Activated CD8-positive, alpha-beta T cell treated with anti-CD3 and anti-CD28 coated beads, Interleukin-2, amount 10 ng/mL, durations not matched to agents 7 days and 5 days (primary cell): ENCODE measurements at regions not wholly inside any gene's neighbourhood (a gene's known extent, or its start where the extent isn't known, plus 50 kb on each side); places are given as distances from the start of the nearest gene placed in this dataset.

Source experiments
- ATAC-seq: fragments of 150-1000 bp; cut with Tn5 transposase; one replicate; pipeline ENCODE4 v1.10.0; 2021; ENCODE audit warnings: moderate library complexity
- CTCF ChIA-PET: fragments of 350-600 bp; sonication (Branson Sonifier 250); formaldehyde crosslinking; loops from one replicate; lab custom pipeline; 2021; ENCODE audit warnings: antibody characterized with exemption; lab: Charles Lee
- POLR2A ChIA-PET: fragments of 350-600 bp; sonication (Branson Sonifier 250); formaldehyde crosslinking; loops from one replicate; lab custom pipeline; 2021; ENCODE audit warnings: antibody characterized with exemption; lab: Charles Lee
- DNase-seq: peaks from one replicate; pipeline ENCODE4 v3.0.0-alpha.2; 2020
- H3K27ac Mint-ChIP-seq: one replicate; pipeline ENCODE4 v1.8.0; 2021; ENCODE audit warnings: mild to moderate bottlenecking, mixed read lengths
- H3K27me3 Mint-ChIP-seq: one replicate; pipeline ENCODE4 v1.8.0; 2021; ENCODE audit warnings: low read depth, mixed read lengths
- H3K36me3 Mint-ChIP-seq: one replicate; pipeline ENCODE4 v1.8.0; 2021; ENCODE audit warnings: low read depth, mixed read lengths
- H3K4me1 Mint-ChIP-seq: one replicate; pipeline ENCODE4 v1.8.0; 2021; ENCODE audit warnings: low read depth, mixed read lengths
- H3K4me3 Mint-ChIP-seq: one replicate; pipeline ENCODE4 v1.8.0; 2021; ENCODE audit warnings: mild to moderate bottlenecking, mixed read lengths
- H3K9me3 Mint-ChIP-seq: one replicate; pipeline ENCODE4 v1.8.0; 2022; ENCODE audit warnings: mixed read lengths; ENCODE audit not compliant: insufficient read depth

GRCh38 chr18:6644836-6645627, 84.5 kb upstream of the ARHGAP28 start:
- CTCF ChIA-PET, result no interaction called here
- H3K27me3 Mint-ChIP-seq, result no peaks in the 10 kb centered on the region
- no peaks in the 10 kb centered on the region for H3K4me1 Mint-ChIP-seq
- no peaks in the 10 kb centered on the region for H3K9me3 Mint-ChIP-seq
- POLR2A ChIA-PET, result no interaction called here
- no peak overlapping the region for H3K27ac Mint-ChIP-seq
- DNase-seq, result no peak
- H3K4me3 Mint-ChIP-seq, result no peak overlapping the region
- H3K36me3 Mint-ChIP-seq, result no peaks in the 10 kb centered on the region
- ATAC-seq, result no peak

GRCh38 chr18:6646801-6647200, 82.7 kb upstream of the ARHGAP28 start:
- no peaks in the 10 kb centered on the region for H3K9me3 Mint-ChIP-seq
- CTCF ChIA-PET, result no interaction called here
- POLR2A ChIA-PET, result no interaction called here
- H3K27me3 Mint-ChIP-seq, result no peaks in the 10 kb centered on the region
- no peak overlapping the region for H3K4me3 Mint-ChIP-seq
- ATAC-seq, result no peak
- H3K36me3 Mint-ChIP-seq, result no peaks in the 10 kb centered on the region
- H3K27ac Mint-ChIP-seq, result no peak overlapping the region
- H3K4me1 Mint-ChIP-seq, result no peaks in the 10 kb centered on the region
- DNase-seq, result no peak

DNA sequence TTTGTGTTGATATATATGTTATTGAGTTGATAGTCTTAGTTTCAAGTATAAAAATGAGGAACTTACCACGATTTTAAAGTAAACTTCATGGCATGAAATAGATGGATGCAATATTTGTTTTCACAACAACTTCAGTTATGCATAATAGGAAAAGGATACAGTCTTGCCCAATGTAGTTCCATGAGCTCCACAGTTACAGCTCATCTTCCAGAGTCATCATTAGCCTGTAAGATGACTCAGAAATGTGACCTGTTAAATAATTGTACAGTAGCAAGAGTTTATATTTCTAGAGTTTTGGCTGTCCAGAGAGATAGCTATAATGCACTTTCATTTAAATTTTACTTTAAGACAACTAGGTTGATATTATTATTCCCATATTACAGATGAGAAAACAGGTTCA, 80.9 kb upstream of the ARHGAP28 start:
- no peaks in the 10 kb centered on the region for H3K36me3 Mint-ChIP-seq
- POLR2A ChIA-PET, result no interaction called here
- H3K4me1 Mint-ChIP-seq, result no peaks in the 10 kb centered on the region
- DNase-seq, result no peak
- CTCF ChIA-PET, result no interaction called here
- no peak for ATAC-seq
- no peak overlapping the region for H3K4me3 Mint-ChIP-seq
- H3K9me3 Mint-ChIP-seq, result no peaks in the 10 kb centered on the region
- no peak overlapping the region for H3K27ac Mint-ChIP-seq
- no peaks in the 10 kb centered on the region for H3K27me3 Mint-ChIP-seq

- DNase-seq (no peak), ATAC-seq (no peak)
- no peaks in the 10 kb centered on the region for H3K9me3 Mint-ChIP-seq
- H3K27ac Mint-ChIP-seq, result no peak overlapping the region
- POLR2A ChIA-PET, result no interaction called here
- no peaks in the 10 kb centered on the region for H3K27me3 Mint-ChIP-seq
- H3K4me1 Mint-ChIP-seq, result no peaks in the 10 kb centered on the region
- no peak overlapping the region for H3K4me3 Mint-ChIP-seq
- H3K36me3 Mint-ChIP-seq, result no peaks in the 10 kb centered on the region
- CTCF ChIA-PET, result no interaction called here
These were observed 79.9 kb upstream of the ARHGAP28 start for GRCh38 chr18:6649421-6650126.

DNA sequence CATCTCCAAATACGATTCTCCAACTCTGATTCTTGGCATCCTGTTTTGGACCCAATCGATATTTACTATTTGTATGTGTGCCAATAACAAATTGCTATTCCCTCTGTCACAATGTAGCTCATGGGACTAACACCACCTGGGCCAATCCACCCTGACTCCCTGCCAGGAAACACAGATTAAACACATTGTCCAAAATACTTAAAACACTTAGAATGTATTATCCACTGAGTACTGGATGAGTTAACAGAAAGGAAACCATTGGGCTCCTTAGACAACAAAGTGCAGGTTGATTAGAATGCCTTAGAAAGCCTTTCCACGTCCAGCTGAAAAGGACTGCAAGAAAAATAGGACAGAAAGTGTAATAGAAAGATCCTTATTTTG, 79.4 kb upstream of the ARHGAP28 start:
- DNase-seq (no peak), ATAC-seq (no peak)
- no peaks in the 10 kb centered on the region for H3K27me3 Mint-ChIP-seq
- no peak overlapping the region for H3K27ac Mint-ChIP-seq
- ChIA-PET CTCF (no interaction called here), POLR2A (no interaction called here)
- no peaks in the 10 kb centered on the region for H3K9me3 Mint-ChIP-seq
- no peaks in the 10 kb centered on the region for H3K4me1 Mint-ChIP-seq
- H3K4me3 Mint-ChIP-seq, result no peak overlapping the region
- no peaks in the 10 kb centered on the region for H3K36me3 Mint-ChIP-seq

DNA sequence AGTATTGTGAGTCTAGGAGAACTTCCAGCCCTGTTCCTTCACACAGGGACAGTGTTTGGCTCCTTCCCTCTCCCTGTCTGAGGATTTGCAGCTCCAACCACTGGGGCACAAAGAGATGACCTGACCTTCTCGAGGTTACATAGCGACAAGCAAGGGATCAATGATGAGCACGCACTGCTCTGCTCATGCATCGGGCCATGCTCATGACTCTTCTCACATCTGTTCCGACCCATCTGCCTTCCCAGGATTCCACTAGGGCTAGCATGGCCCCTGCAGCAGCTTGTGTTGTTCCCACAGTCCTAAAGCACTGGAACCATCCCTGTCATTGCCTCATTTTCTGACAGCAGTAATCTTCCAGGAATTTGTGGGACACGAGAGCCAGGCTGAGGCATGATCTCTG, 78.8 kb upstream of the ARHGAP28 start:
- CTCF ChIA-PET, result no interaction called here
- no peak overlapping the region for H3K27ac Mint-ChIP-seq
- ATAC-seq (no peak), DNase-seq (no peak)
- H3K9me3 Mint-ChIP-seq, result peaks cover 2% of the 10 kb centered on the region
- no peak overlapping the region for H3K4me3 Mint-ChIP-seq
- POLR2A ChIA-PET, result no interaction called here
- no peaks in the 10 kb centered on the region for H3K36me3 Mint-ChIP-seq
- no peaks in the 10 kb centered on the region for H3K27me3 Mint-ChIP-seq
- H3K4me1 Mint-ChIP-seq, result no peaks in the 10 kb centered on the region

DNA sequence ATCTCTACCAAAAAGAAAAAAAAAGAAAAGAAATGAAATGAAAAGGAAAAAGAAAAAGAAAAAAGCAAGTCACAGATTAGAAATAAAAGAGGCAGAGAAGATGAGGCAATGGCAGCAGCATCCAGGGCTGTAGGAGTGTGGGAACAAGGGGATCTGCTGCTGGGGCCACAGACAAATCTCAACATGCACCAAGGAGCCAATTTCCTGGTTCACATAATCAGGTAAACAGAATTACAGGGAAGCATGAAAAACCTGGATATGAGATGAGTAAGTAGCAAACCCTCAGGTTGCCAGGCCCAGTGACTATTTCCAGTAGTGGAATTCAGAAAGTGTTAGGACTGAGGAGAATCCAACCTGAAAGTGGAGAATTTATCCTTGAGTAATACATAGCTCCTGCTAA, 77.4 kb upstream of the ARHGAP28 start:
- ATAC-seq (no peak), DNase-seq (no peak)
- Mint-ChIP-seq H3K27ac (no peak overlapping the region), H3K4me1 (no peaks in the 10 kb centered on the region), H3K4me3 (no peak overlapping the region), H3K9me3 (peaks cover 12% of the 10 kb centered on the region), H3K27me3 (no peaks in the 10 kb centered on the region), H3K36me3 (no peaks in the 10 kb centered on the region)
- CTCF ChIA-PET, result no interaction called here
- POLR2A ChIA-PET, result no interaction called here

- ChIA-PET CTCF (no interaction called here), POLR2A (no interaction called here)
- ATAC-seq (no peak), DNase-seq (no peak)
- peaks cover 12% of the 10 kb centered on the region for H3K9me3 Mint-ChIP-seq
- no peak overlapping the region for H3K27ac Mint-ChIP-seq
- H3K4me3 Mint-ChIP-seq, result no peak overlapping the region
- H3K36me3 Mint-ChIP-seq, result no peaks in the 10 kb centered on the region
- no peaks in the 10 kb centered on the region for H3K4me1 Mint-ChIP-seq
- no peaks in the 10 kb centered on the region for H3K27me3 Mint-ChIP-seq
These were observed 75.6 kb upstream of the ARHGAP28 start for GRCh38 chr18:6653880-6654279.

DNA sequence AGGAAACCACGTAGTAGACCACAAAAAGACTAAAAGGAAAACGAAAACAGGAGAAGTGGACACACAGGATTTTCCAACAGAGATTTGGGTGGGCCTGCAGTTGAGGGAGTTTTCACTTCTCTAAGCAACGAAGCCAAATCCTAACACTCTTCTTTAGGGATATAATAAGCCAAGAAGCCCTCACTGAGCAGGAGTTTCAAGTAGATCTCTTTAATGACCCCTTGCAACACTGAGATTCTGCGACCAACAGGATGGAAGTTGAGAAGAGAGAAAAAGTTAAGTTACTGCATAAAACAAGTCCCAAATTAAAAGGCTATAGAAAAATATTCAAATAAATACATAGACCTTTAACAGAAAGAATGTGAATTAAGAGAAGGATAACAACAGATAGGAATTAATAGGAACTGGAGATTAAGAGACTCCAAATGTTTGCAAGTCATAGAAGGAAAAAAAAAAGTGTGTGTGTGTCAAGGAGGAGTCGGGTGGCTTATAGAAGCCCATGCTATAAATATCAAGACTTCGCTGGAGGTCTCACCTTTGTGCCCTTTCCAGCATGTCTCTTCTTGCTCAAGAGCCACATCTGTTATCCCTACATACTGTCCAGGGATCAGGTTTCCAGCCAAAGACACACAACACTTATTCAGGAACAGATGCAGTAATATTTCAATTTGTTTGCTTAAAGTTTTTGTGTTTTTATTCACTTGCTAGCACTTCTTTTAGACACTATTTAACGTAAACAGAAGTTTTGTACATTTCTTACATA, 69.4 kb upstream of the ARHGAP28 start:
- POLR2A ChIA-PET, result no interaction called here
- Mint-ChIP-seq H3K27ac (no peak overlapping the region), H3K27me3 (no peaks in the 10 kb centered on the region), H3K9me3 (peaks cover 12% of the 10 kb centered on the region), H3K36me3 (no peaks in the 10 kb centered on the region), H3K4me1 (no peaks in the 10 kb centered on the region), H3K4me3 (no peak overlapping the region)
- CTCF ChIA-PET, result no interaction called here
- ATAC-seq (no peak), DNase-seq (no peak)

- Mint-ChIP-seq H3K27ac (no peak overlapping the region), H3K36me3 (no peaks in the 10 kb centered on the region), H3K4me3 (no peak overlapping the region), H3K4me1 (no peaks in the 10 kb centered on the region), H3K27me3 (no peaks in the 10 kb centered on the region), H3K9me3 (peaks cover 1% of the 10 kb centered on the region)
- CTCF ChIA-PET, result no interaction called here
- DNase-seq, result no peak
- ATAC-seq, result no peak
- POLR2A ChIA-PET, result no interaction called here
These were observed 67.7 kb upstream of the ARHGAP28 start for GRCh38 chr18:6661692-6662415.

DNA sequence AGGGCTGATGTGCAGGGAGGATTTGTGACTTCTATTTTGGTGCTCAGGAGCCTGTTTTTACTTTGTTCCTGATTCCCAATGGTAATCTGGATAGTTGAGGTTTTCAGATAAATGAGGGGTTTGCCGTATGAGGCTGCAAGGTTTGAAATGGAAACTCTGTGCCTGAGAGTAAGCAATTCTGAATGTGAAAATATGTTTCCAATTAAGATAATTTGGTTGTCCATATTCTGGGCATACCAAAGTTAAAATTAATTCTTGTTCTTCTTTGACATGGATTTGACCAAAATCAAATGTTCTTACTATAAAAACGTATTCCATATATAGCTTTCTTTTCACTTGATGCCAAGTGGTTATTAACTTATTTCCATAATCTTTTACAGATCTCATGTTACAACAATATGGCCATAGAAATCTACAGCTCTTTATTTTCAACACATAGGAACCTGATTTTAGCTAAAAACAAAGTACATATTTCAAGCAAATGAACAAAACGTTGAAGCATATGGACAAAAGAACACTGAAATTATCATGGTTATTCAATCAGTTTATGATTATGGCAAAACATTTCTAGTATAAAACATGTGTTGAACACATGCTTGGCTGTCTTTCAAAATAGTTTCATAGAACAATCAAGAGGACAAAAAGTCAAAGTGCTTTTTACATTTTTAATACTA, 63.4 kb upstream of the ARHGAP28 start:
- CTCF ChIA-PET, result no interaction called here
- H3K4me1 Mint-ChIP-seq, result no peaks in the 10 kb centered on the region
- no peak overlapping the region for H3K27ac Mint-ChIP-seq
- H3K27me3 Mint-ChIP-seq, result no peaks in the 10 kb centered on the region
- H3K9me3 Mint-ChIP-seq, result no peaks in the 10 kb centered on the region
- POLR2A ChIA-PET, result no interaction called here
- no peak overlapping the region for H3K4me3 Mint-ChIP-seq
- H3K36me3 Mint-ChIP-seq, result no peaks in the 10 kb centered on the region
- ATAC-seq, result no peak
- DNase-seq, result no peak
